ENCODE measurements at regions not wholly inside any gene's neighbourhood (a gene's known extent, or its start where the extent isn't known, plus 50 kb on each side); places are given as distances from the start of the nearest gene placed in this dataset.

GRCh38 chr12:24198936-24199671, 249.6 kb upstream of the SOX5 start:
- no peak for DNase-seq

- DNase-seq, result no peak
These were observed 248.6 kb upstream of the SOX5 start for GRCh38 chr12:24198070-24198469.

- DNase-seq, result no peak
These were observed 248.1 kb upstream of the SOX5 start for GRCh38 chr12:24197532-24197931.

- no peak for DNase-seq
These were observed 245.6 kb upstream of the SOX5 start for GRCh38 chr12:24195063-24195462.

GRCh38 chr12:24191117-24191516, 241.6 kb upstream of the SOX5 start:
- DNase-seq, result no peak

GRCh38 chr12:24185782-24186181, 236.3 kb upstream of the SOX5 start:
- no peak for DNase-seq

GRCh38 chr12:24177889-24178288, 228.4 kb upstream of the SOX5 start:
- no peak for DNase-seq

- no peak for DNase-seq
These were observed 226.5 kb upstream of the SOX5 start for GRCh38 chr12:24175929-24176328.

GRCh38 chr12:24175284-24175683, 225.8 kb upstream of the SOX5 start:
- DNase-seq, result no peak

- no peak for DNase-seq
These were observed 223.6 kb upstream of the SOX5 start for GRCh38 chr12:24173067-24173466.

GRCh38 chr12:24172773-24173066, 223.2 kb upstream of the SOX5 start:
- DNase-seq, result no peak

GRCh38 chr12:24172031-24172772, 222.7 kb upstream of the SOX5 start:
- no peak for DNase-seq

GRCh38 chr12:24155042-24155441, 205.6 kb upstream of the SOX5 start:
- DNase-seq, result no peak

- no peak for DNase-seq
These were observed 203.6 kb upstream of the SOX5 start for GRCh38 chr12:24153079-24153478.

GRCh38 chr12:24152270-24152669, 202.8 kb upstream of the SOX5 start:
- no peak for DNase-seq

- DNase-seq, result no peak
These were observed 194.5 kb upstream of the SOX5 start for GRCh38 chr12:24143928-24144327.

GRCh38 chr12:24139035-24139434, 189.6 kb upstream of the SOX5 start:
- DNase-seq, result no peak

GRCh38 chr12:24138041-24138440, 188.6 kb upstream of the SOX5 start:
- DNase-seq, result no peak

- no peak for DNase-seq
These were observed 185.8 kb upstream of the SOX5 start for GRCh38 chr12:24135158-24135850.

- no peak for DNase-seq
These were observed 184.6 kb upstream of the SOX5 start for GRCh38 chr12:24134092-24134491.

- no peak for DNase-seq
These were observed 183.9 kb upstream of the SOX5 start for GRCh38 chr12:24133384-24133783.

GRCh38 chr12:24127919-24128721, 178.7 kb upstream of the SOX5 start:
- DNase-seq, result no peak

- DNase-seq, result no peak
These were observed 175.8 kb upstream of the SOX5 start for GRCh38 chr12:24125280-24125679.

All from T-helper 1 cell (primary cell).